GM18868 (cell line): ENCODE measurements at regions not wholly inside any gene's neighbourhood (a gene's known extent, or its start where the extent isn't known, plus 50 kb on each side); places are given as distances from the start of the nearest gene placed in this dataset.
"Not testable (repeated sequence)": the region's sequence is repeated elsewhere in the genome, so short reads cannot be mapped to it uniquely, and the experiment has no call there.

Experiments
- ATAC-seq: cut with Tn5 transposase; IDR thresholded peaks from one replicate; pipeline ENCODE4 v1.9.1; 2021; ENCODE audit warnings: mild to moderate bottlenecking, moderate library complexity; ENCODE audit not compliant: unreplicated experiment

- ATAC-seq = no peak
Observed at GRCh38 chr4:150021483-150021882, 56.8 kb upstream of the DCLK2 start.

- ATAC-seq = no peak
Observed at GRCh38 chr4:150023489-150023888, 54.8 kb upstream of the DCLK2 start.

GRCh38 chr4:150026987-150027386 is 51.3 kb upstream of the DCLK2 start:
- not testable (repeated sequence) for ATAC-seq
